B cell (primary cell): ENCODE measurements at regions not wholly inside any gene's neighbourhood (a gene's known extent, or its start where the extent isn't known, plus 50 kb on each side); places are given as distances from the start of the nearest gene placed in this dataset.

ENCODE experiments used
- ATAC-seq: fragments of 200-7000 bp; cut with Tn5 transposase; one replicate; pipeline ENCODE4 v1.10.0; 2021; ENCODE audit warnings: low read depth, mild to moderate bottlenecking, moderate number of reproducible peaks, moderate library complexity
- CTCF ChIA-PET: fragments of 350-600 bp; sonication (Branson Sonifier 250); formaldehyde crosslinking; loops from one replicate; lab custom pipeline; 2021; ENCODE audit warnings: antibody characterized with exemption, inconsistent platforms; lab: Charles Lee
- POLR2A ChIA-PET: fragments of 350-600 bp; sonication (Branson Sonifier 250); formaldehyde crosslinking; loops from one replicate; lab custom pipeline; 2021; ENCODE audit warnings: antibody characterized with exemption; lab: Charles Lee
- DNase-seq: peaks from one replicate; pipeline ENCODE4 v3.0.0; 2013
- H2AFZ ChIP-seq: 2 replicates; pipeline ENCODE4 v1.6.1; 2012; ENCODE audit warnings: mild to moderate bottlenecking, low read depth, low read length; ENCODE audit not compliant: insufficient read depth, poor library complexity, severe bottlenecking
- H3K27ac ChIP-seq, 2 donors: 1 replicate in 1 of 2; 2 replicates in 1 of 2; pipeline ENCODE4 v1.5.1; 2012 to 2013; ENCODE audit warnings: low read length in 2 of 2, mild to moderate bottlenecking in 2 of 2, moderate library complexity in 1 of 2
- H3K27me3 ChIP-seq, 4 experiments: fragments of 200-600 bp in 1 of 4; sonication (generic) in 1 of 4; replicated peaks in 1 of 4; 1 replicate in 2 of 4; 2 replicates in 2 of 4; pipeline versions ENCODE4 v1.6.1 to v1.7.0; 2013 to 2016; ENCODE audit warnings: low read length in 3 of 4, mild to moderate bottlenecking in 2 of 4, mixed read lengths in 1 of 4, moderate library complexity in 1 of 4; ENCODE audit not compliant: insufficient read depth in 4 of 4, control insufficient read depth in 3 of 4; ENCODE audit errors: control extremely low read depth in 1 of 4
- H3K36me3 ChIP-seq, 2 experiments: replicated peaks in 1 of 2; 1 replicate in 1 of 2; 2 replicates in 1 of 2; pipeline versions ENCODE4 v1.6.1 to v1.7.1; 2013; ENCODE audit warnings: low read length in 1 of 2; ENCODE audit not compliant: insufficient read depth in 2 of 2, control insufficient read depth in 1 of 2; ENCODE audit errors: control extremely low read depth in 1 of 2, extremely low read depth in 1 of 2
- H3K4me1 ChIP-seq, 2 donors: fragments of 200-600 bp in 1 of 2; sonication (generic) in 1 of 2; 1 replicate in 1 of 2; 2 replicates in 1 of 2; pipeline versions ENCODE4 v1.5.1 to v1.6.1; 2013 to 2017; ENCODE audit warnings: low read length in 2 of 2; ENCODE audit not compliant: control insufficient read depth in 2 of 2, insufficient read depth in 2 of 2
- H3K4me2 ChIP-seq: replicated peaks from 2 replicates; pipeline ENCODE3; 2012; ENCODE audit warnings: mild to moderate bottlenecking, low read depth, low read length; ENCODE audit not compliant: poor library complexity, severe bottlenecking
- H3K4me3 ChIP-seq, 5 experiments: fragments of 200-600 bp in 1 of 5; sonication (generic) in 1 of 5; 1 replicate in 3 of 5; 2 replicates in 2 of 5; pipeline versions ENCODE4 v1.5.1 to v1.7.0; 2011 to 2016; ENCODE audit warnings: low read length in 4 of 5, mild to moderate bottlenecking in 4 of 5, low read depth in 2 of 5, control low read depth in 1 of 5, moderate library complexity in 1 of 5; ENCODE audit not compliant: insufficient read depth in 1 of 5; ENCODE audit errors: control extremely low read depth in 1 of 5, extremely low read depth in 1 of 5
- H3K79me2 ChIP-seq: fragments of 200-600 bp; sonication (generic); one replicate; pipeline ENCODE4 v1.6.0; 2016; ENCODE audit warnings: low read length; ENCODE audit not compliant: control insufficient read depth, insufficient read depth
- H3K9ac ChIP-seq: fragments of 200-600 bp; sonication (generic); 2 replicates; pipeline ENCODE4 v1.6.1; 2017; ENCODE audit warnings: mild to moderate bottlenecking, low read length, moderate library complexity
- H3K9me3 ChIP-seq, 3 donors: one replicate each; pipeline versions ENCODE4 v1.6.1 to v1.7.1; 2013; ENCODE audit warnings: low read length in 2 of 3; ENCODE audit not compliant: control insufficient read depth in 2 of 3, insufficient read depth in 1 of 3; ENCODE audit errors: control extremely low read depth in 1 of 3
- H4K20me1 ChIP-seq: 2 replicates; pipeline ENCODE4 v1.6.0; 2012; ENCODE audit warnings: mild to moderate bottlenecking, low read length; ENCODE audit not compliant: insufficient read depth, control insufficient read depth, poor library complexity, severe bottlenecking
- H3K27ac Mint-ChIP-seq: one replicate; pipeline ENCODE4 v1.8.0; 2021; ENCODE audit warnings: mixed read lengths
- H3K27me3 Mint-ChIP-seq: one replicate; pipeline ENCODE4 v1.8.0; 2021; ENCODE audit warnings: mixed read lengths
- H3K4me1 Mint-ChIP-seq: one replicate; pipeline ENCODE4 v1.8.0; 2021; ENCODE audit warnings: mixed read lengths
- H3K4me3 Mint-ChIP-seq: one replicate; pipeline ENCODE4 v1.8.0; 2021; ENCODE audit warnings: mixed read lengths
- H3K9me3 Mint-ChIP-seq: one replicate; pipeline ENCODE4 v1.8.0; 2022; ENCODE audit warnings: mixed read lengths; ENCODE audit not compliant: insufficient read depth
- EZH2 ChIP-seq: IDR thresholded peaks from 2 replicates; pipeline ENCODE4 v1.6.1; 2012; ENCODE audit warnings: borderline replicate concordance, low read depth, mild to moderate bottlenecking, moderate library complexity, low read length; ENCODE audit not compliant: insufficient read depth, poor library complexity, severe bottlenecking
- WGBS: methylation state at CpG from one replicate; pipeline ENCODE4 v1.1.5; 2013; ENCODE audit warnings: missing lambda C conversion rate; ENCODE audit not compliant: insufficient coverage; 5-methylcytosine and 5-hydroxymethylcytosine counted together
- intact Hi-C: fragments of 100-400 bp; cut with micrococcal nuclease; formaldehyde crosslinking; loops from one replicate; pipeline ENCODE4 v1.10.0; 2022
- TF ChIP-seq, protein P1 (sequence below): fragments of 200-600 bp; IDR thresholded peaks from one replicate; pipeline ENCODE4 v1.8.0; 2022; ENCODE audit warnings: antibody characterized with exemption, mild to moderate bottlenecking

DNA sequence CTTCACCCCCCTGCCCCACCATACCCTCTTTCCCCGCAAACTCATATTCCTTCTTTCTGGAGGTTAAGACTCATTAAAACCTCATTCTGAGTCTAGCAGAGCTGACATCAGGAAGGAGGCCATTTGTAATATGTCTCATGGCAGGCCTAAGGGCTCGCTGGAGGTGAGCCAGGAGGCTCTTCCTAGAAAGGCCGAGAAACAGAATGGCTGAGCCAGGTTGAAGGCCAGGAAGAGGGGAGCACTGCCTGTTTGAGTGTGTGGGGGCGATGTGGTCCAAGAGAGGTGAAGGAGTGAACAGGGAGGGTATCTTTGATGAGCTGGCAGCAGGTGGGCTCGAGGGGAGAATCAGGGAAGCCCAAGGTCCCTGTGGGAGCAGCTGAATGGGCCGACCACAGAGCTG lies 317.3 kb downstream of the TLE3 start:
- H4K20me1 ChIP-seq = no peaks in the 10 kb centered on the region
- no peak overlapping the region for H2AFZ ChIP-seq
- intact Hi-C loops = loop anchor here (10.0 kb wide), 1 partner anchor 46 kb away; no protein-coding TSS in a partner anchor
- H3K27ac Mint-ChIP-seq = no peak overlapping the region
- peaks cover 7 to 8% of the 10 kb centered on the region in 2 donors for H3K4me1 ChIP-seq
- no peaks in the 10 kb centered on the region for H3K36me3 ChIP-seq
- no peak overlapping the region for H3K9ac ChIP-seq
- peaks cover 4% of the 10 kb centered on the region for H3K9me3 Mint-ChIP-seq
- no peak overlapping the region for H3K4me3 Mint-ChIP-seq
- DNase-seq = no peak
- no peak overlapping the region for H3K4me2 ChIP-seq
- WGBS = 79% methylated on average over 6 of the region's 6 CpGs
- no peaks in the 10 kb centered on the region for H3K79me2 ChIP-seq
- H3K4me3 ChIP-seq = no peak overlapping the region
- H3K27me3 ChIP-seq = peaks cover 0 to 9% (median 0%) of the 10 kb centered on the region in 4 experiments
- POLR2A ChIA-PET = no interaction called here
- CTCF ChIA-PET = no interaction called here
- H3K9me3 ChIP-seq = peaks cover 0 to 1% (median 0%) of the 10 kb centered on the region in 3 donors
- no peak overlapping the region for H3K27ac ChIP-seq
- no peak for TF ChIP-seq EZH2
- TF ChIP-seq, protein P1, sequence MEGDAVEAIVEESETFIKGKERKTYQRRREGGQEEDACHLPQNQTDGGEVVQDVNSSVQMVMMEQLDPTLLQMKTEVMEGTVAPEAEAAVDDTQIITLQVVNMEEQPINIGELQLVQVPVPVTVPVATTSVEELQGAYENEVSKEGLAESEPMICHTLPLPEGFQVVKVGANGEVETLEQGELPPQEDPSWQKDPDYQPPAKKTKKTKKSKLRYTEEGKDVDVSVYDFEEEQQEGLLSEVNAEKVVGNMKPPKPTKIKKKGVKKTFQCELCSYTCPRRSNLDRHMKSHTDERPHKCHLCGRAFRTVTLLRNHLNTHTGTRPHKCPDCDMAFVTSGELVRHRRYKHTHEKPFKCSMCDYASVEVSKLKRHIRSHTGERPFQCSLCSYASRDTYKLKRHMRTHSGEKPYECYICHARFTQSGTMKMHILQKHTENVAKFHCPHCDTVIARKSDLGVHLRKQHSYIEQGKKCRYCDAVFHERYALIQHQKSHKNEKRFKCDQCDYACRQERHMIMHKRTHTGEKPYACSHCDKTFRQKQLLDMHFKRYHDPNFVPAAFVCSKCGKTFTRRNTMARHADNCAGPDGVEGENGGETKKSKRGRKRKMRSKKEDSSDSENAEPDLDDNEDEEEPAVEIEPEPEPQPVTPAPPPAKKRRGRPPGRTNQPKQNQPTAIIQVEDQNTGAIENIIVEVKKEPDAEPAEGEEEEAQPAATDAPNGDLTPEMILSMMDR = no peak
- peaks cover 13% of the 10 kb centered on the region for H3K4me1 Mint-ChIP-seq
- H3K27me3 Mint-ChIP-seq = peaks cover 16% of the 10 kb centered on the region
- ATAC-seq = no peak

GRCh38 chr15:69780981-69781380 lies 316.7 kb downstream of the TLE3 start:
- intact Hi-C loops = loop anchor here (10.0 kb wide), 1 partner anchor 46 kb away; no protein-coding TSS in a partner anchor
- H3K27me3 Mint-ChIP-seq = peaks cover 21% of the 10 kb centered on the region
- WGBS = 34% methylated on average over 4 of the region's 6 CpGs
- H3K9me3 ChIP-seq = peaks cover 0 to 1% (median 0%) of the 10 kb centered on the region in 3 donors
- peaks cover 13% of the 10 kb centered on the region for H3K4me1 Mint-ChIP-seq
- no peak overlapping the region for H3K9ac ChIP-seq
- DNase-seq = no peak
- no peak overlapping the region for H3K27ac Mint-ChIP-seq
- no peaks in the 10 kb centered on the region for H3K79me2 ChIP-seq
- H3K4me3 Mint-ChIP-seq = no peak overlapping the region
- no peaks in the 10 kb centered on the region for H3K36me3 ChIP-seq
- no peaks in the 10 kb centered on the region for H4K20me1 ChIP-seq
- peaks cover 7 to 8% of the 10 kb centered on the region in 2 donors for H3K4me1 ChIP-seq
- H3K27ac ChIP-seq = no peak overlapping the region
- TF ChIP-seq EZH2 = no peak
- TF ChIP-seq, protein P1 = no peak
- no peak overlapping the region for H3K4me3 ChIP-seq
- POLR2A ChIA-PET = no interaction called here
- H3K4me2 ChIP-seq = no peak overlapping the region
- CTCF ChIA-PET = no interaction called here
- H3K27me3 ChIP-seq = peaks cover 0 to 11% (median 0%) of the 10 kb centered on the region in 4 experiments
- H3K9me3 Mint-ChIP-seq = peaks cover 4% of the 10 kb centered on the region
- ATAC-seq = no peak
- H2AFZ ChIP-seq = no peak overlapping the region
